ENCODE measurements at regions not wholly inside any gene's neighbourhood (a gene's known extent, or its start where the extent isn't known, plus 50 kb on each side); places are given as distances from the start of the nearest gene placed in this dataset.

DNA sequence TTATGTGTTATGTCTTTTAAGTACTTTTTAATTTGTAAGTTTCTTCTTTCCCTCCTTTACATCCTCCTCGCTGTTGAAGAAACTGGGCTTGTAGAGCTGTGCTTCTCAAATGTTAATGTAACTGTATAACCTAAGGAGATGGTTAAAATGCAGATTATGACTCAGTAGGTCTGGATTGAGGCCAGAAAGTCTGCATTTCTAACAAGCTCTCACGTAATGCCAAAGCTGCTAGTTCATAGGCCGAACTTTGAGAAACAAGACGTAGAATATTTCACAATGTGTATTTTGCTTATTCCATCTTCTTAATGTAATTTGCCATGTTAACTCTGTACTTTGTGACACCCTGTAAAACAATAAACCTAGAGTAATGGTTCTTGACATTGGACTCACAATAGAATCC is 193.3 kb upstream of the SYT1 start:
- TF ChIP-seq EZH2 (IDR thresholded peaks at IDR 0.05; ENCODE audit: borderline replicate concordance), result no peak
- TF ChIP-seq, protein P1, sequence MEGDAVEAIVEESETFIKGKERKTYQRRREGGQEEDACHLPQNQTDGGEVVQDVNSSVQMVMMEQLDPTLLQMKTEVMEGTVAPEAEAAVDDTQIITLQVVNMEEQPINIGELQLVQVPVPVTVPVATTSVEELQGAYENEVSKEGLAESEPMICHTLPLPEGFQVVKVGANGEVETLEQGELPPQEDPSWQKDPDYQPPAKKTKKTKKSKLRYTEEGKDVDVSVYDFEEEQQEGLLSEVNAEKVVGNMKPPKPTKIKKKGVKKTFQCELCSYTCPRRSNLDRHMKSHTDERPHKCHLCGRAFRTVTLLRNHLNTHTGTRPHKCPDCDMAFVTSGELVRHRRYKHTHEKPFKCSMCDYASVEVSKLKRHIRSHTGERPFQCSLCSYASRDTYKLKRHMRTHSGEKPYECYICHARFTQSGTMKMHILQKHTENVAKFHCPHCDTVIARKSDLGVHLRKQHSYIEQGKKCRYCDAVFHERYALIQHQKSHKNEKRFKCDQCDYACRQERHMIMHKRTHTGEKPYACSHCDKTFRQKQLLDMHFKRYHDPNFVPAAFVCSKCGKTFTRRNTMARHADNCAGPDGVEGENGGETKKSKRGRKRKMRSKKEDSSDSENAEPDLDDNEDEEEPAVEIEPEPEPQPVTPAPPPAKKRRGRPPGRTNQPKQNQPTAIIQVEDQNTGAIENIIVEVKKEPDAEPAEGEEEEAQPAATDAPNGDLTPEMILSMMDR (IDR thresholded peaks at IDR 0.05; ENCODE audit: poor library complexity), result no peak

All from hepatocyte (in vitro differentiated cells).